ENCODE measurements at regions not wholly inside any gene's neighbourhood (a gene's known extent, or its start where the extent isn't known, plus 50 kb on each side); places are given as distances from the start of the nearest gene placed in this dataset.

GRCh38 chr11:13225038-13226001, 52.3 kb upstream of the BMAL1 start:
- no peak for DNase-seq

- no peak for DNase-seq
Measured at GRCh38 chr11:13227676-13228255, 49.8 kb upstream of the BMAL1 start.

Measured in HCEC 1CT (cell line).